Neural crest cell (in vitro differentiated cells): ENCODE measurements at regions not wholly inside any gene's neighbourhood (a gene's known extent, or its start where the extent isn't known, plus 50 kb on each side); places are given as distances from the start of the nearest gene placed in this dataset.

Experiments
- DNase-seq: peaks from one replicate; pipeline ENCODE4 v3.0.0; 2021; ENCODE audit warnings: low read depth, mixed read lengths, low spot score
- H3K27ac Mint-ChIP-seq: one replicate; pipeline ENCODE4 v1.8.0; 2021; ENCODE audit warnings: mild to moderate bottlenecking, mixed read lengths; ENCODE audit not compliant: unreplicated experiment
- H3K27me3 Mint-ChIP-seq: 2 replicates; pipeline ENCODE4 v1.8.0; 2021; ENCODE audit warnings: low read depth, mild to moderate bottlenecking, mixed read lengths
- H3K36me3 Mint-ChIP-seq: 2 replicates; pipeline ENCODE4 v1.8.0; 2021; ENCODE audit warnings: low read depth, mild to moderate bottlenecking, mixed read lengths
- H3K4me1 Mint-ChIP-seq: 2 replicates; pipeline ENCODE4 v1.8.0; 2021; ENCODE audit warnings: mixed read lengths
- H3K4me3 Mint-ChIP-seq: one replicate; pipeline ENCODE4 v1.8.0; 2021; ENCODE audit warnings: mild to moderate bottlenecking, mixed read lengths
- H3K9me3 Mint-ChIP-seq: 2 replicates; pipeline ENCODE4 v1.8.0; 2021; ENCODE audit warnings: mixed read lengths
- TF ChIP-seq, protein P1 (sequence below): fragments of 200-600 bp; sonication (generic); conservative IDR thresholded peaks from 2 replicates; pipeline ENCODE4 v1.5.0; 2021; ENCODE audit warnings: antibody characterized with exemption, mild to moderate bottlenecking

DNA sequence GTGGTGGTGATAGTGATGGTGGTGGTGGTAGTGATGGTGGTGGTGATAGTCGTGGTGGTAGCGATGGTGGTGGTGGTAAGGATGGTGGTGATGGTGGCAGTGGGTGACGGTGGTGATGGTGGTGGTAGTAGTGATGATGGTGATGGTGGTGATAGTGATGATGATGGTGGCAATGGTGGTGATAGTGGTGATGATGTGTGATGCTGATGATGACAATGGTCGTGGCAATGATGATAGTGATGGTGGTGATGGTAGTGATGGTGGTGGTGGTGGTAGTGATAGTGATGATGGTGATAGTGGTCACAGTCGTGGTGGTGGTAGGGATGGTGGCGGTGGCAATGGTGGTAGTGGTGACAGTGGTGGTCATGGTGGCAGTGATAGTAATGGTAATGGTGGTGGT, 243.9 kb upstream of the RAB6C start:
- TF ChIP-seq, protein P1, sequence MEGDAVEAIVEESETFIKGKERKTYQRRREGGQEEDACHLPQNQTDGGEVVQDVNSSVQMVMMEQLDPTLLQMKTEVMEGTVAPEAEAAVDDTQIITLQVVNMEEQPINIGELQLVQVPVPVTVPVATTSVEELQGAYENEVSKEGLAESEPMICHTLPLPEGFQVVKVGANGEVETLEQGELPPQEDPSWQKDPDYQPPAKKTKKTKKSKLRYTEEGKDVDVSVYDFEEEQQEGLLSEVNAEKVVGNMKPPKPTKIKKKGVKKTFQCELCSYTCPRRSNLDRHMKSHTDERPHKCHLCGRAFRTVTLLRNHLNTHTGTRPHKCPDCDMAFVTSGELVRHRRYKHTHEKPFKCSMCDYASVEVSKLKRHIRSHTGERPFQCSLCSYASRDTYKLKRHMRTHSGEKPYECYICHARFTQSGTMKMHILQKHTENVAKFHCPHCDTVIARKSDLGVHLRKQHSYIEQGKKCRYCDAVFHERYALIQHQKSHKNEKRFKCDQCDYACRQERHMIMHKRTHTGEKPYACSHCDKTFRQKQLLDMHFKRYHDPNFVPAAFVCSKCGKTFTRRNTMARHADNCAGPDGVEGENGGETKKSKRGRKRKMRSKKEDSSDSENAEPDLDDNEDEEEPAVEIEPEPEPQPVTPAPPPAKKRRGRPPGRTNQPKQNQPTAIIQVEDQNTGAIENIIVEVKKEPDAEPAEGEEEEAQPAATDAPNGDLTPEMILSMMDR, result no peak
- no peaks in the 10 kb centered on the region for H3K27me3 Mint-ChIP-seq
- H3K36me3 Mint-ChIP-seq, result no peaks in the 10 kb centered on the region
- no peak overlapping the region for H3K27ac Mint-ChIP-seq
- DNase-seq, result no peak
- H3K4me1 Mint-ChIP-seq, result no peaks in the 10 kb centered on the region
- no peaks in the 10 kb centered on the region for H3K9me3 Mint-ChIP-seq
- H3K4me3 Mint-ChIP-seq, result no peak overlapping the region

DNA sequence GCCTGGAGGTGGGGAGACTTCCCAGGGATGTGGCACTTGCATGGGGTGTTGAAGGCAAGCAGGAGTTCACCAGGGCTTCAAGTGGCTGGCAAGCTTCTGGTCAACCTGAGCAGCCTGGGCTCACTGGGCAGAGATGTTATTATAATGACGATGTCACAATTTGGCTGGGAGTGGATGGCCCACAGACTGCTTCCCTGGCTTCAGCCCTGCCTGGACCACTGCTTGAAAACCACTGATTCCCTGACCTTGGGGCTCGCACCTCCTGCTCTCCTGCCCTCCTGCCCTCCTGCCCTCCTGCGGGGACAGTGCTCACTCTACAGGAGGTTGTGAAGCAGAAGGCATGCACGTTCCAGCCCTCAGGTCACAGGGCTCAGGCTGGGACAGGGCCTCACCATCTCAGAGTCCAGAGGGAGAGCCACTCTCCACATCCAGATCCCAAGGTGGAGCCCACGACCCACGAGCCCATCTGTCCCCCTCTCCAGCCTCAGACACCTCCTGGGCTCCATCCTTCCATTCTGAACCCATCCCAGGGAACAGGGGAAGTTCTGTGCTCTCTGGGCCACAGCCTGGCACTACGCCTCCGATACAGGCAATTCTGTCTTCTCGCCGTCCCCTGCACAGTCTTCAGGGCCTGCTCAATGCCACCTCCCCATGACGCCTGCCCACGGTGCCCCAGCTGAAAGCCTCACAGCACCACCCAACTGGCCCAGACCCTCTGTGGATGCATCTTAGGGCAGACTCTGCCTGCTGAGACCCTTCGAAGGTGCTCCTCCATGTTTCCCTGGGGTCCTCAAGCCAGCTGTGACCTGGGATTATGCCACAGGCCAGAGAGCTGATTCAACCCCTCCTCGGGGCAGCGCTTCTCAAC, 241.6 kb upstream of the RAB6C start:
- no peaks in the 10 kb centered on the region for H3K27me3 Mint-ChIP-seq
- DNase-seq, result no peak
- no peaks in the 10 kb centered on the region for H3K36me3 Mint-ChIP-seq
- no peak overlapping the region for H3K4me3 Mint-ChIP-seq
- no peak overlapping the region for H3K27ac Mint-ChIP-seq
- no peaks in the 10 kb centered on the region for H3K4me1 Mint-ChIP-seq
- TF ChIP-seq, protein P1, result no peak
- no peaks in the 10 kb centered on the region for H3K9me3 Mint-ChIP-seq

DNA sequence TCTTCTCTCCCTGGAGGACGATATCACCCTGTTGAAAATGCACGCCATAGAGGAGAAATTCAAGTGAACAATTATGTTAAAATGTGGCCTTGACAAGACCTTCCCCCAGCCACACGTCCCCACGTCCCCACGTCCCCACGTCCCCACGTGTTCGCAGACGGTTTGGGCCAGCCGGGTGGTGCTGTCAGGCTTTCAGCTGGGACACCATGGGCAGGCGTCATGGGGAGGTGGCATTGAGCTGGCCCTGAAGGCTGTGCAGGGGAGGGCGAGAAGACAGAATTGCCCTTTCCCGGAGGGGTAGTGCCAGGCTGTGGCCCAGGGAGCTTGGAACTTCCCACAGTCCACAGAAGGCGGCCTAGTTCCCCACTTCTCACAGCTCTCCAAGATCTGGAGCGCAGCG, 240.7 kb upstream of the RAB6C start:
- no peak overlapping the region for H3K4me3 Mint-ChIP-seq
- no peaks in the 10 kb centered on the region for H3K27me3 Mint-ChIP-seq
- H3K27ac Mint-ChIP-seq, result no peak overlapping the region
- no peaks in the 10 kb centered on the region for H3K4me1 Mint-ChIP-seq
- no peaks in the 10 kb centered on the region for H3K9me3 Mint-ChIP-seq
- TF ChIP-seq, protein P1, result no peak
- no peak for DNase-seq
- H3K36me3 Mint-ChIP-seq, result no peaks in the 10 kb centered on the region

DNA sequence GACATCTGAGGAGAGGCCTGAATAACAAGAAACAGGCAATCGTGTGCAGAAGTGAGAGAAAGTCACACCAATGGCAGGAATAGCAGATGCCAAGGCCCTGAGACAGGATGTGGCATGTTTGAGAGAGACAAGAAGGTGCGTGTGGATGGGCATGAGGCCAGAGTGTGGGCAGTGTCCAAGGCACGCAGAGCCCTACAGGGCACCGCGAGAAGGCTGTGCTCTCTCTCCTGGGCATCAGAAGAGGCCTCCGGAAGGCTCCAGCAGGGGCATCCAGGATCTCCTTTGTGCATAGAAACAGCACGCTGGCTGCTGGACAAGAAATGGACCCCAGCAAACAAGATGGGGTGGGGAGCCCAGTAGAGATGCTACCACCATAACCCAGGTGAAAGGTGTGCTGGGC, 239.0 kb upstream of the RAB6C start:
- peaks cover under 1% of the 10 kb centered on the region for H3K27me3 Mint-ChIP-seq
- H3K4me1 Mint-ChIP-seq, result no peaks in the 10 kb centered on the region
- no peak overlapping the region for H3K27ac Mint-ChIP-seq

DNA sequence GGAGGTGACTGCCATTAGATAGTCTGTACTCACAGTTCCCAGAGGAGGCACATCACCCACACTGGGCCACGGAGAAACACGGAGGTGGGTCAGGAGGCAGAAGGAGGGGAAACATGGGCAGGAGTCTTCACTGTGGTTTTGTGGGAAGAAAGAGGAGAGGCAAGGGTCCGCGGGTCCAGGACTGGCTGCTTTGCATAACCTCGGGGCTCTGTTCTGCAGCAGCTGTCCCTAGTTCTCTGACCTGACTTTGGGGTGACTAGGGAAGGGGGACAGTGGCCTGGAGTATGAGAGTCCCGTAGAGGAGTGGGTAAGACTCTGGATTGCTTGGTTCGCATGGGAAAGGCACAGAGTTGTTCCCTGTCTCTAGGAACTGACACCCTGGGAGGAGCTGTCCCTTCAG, 238.3 kb upstream of the RAB6C start:
- no peak for DNase-seq
- H3K4me3 Mint-ChIP-seq, result no peak overlapping the region
- TF ChIP-seq, protein P1, result no peak
- no peak overlapping the region for H3K27ac Mint-ChIP-seq
- peaks cover 2% of the 10 kb centered on the region for H3K27me3 Mint-ChIP-seq
- H3K4me1 Mint-ChIP-seq, result no peaks in the 10 kb centered on the region
- no peaks in the 10 kb centered on the region for H3K9me3 Mint-ChIP-seq
- H3K36me3 Mint-ChIP-seq, result no peaks in the 10 kb centered on the region

More for the DNA sequence above, 239.0 kb upstream of the RAB6C start:
- TF ChIP-seq, protein P1, result no peak
- Mint-ChIP-seq H3K9me3 (no peaks in the 10 kb centered on the region), H3K4me3 (no peak overlapping the region), H3K36me3 (no peaks in the 10 kb centered on the region)
- DNase-seq, result no peak
